GM03348 (cell line): ENCODE measurements at regions not wholly inside any gene's neighbourhood (a gene's known extent, or its start where the extent isn't known, plus 50 kb on each side); places are given as distances from the start of the nearest gene placed in this dataset.

Source experiments
- DNase-seq: peaks from one replicate; pipeline ENCODE4 v3.0.0; 2012; ENCODE audit warnings: low spot score

GRCh38 chr12:46450279-46450748 is 77.7 kb upstream of the SLC38A2 start:
- no peak for DNase-seq

GRCh38 chr12:46449856-46450255 is 77.3 kb upstream of the SLC38A2 start:
- DNase-seq: no peak

GRCh38 chr12:46449316-46449715 is 76.7 kb upstream of the SLC38A2 start:
- no peak for DNase-seq

GRCh38 chr12:46446645-46447044 is 74.1 kb upstream of the SLC38A2 start:
- no peak for DNase-seq

GRCh38 chr12:46445551-46446235 is 73.1 kb upstream of the SLC38A2 start:
- DNase-seq: no peak

GRCh38 chr12:46445093-46445492 is 72.5 kb upstream of the SLC38A2 start:
- no peak for DNase-seq

- no peak for DNase-seq
Observed at GRCh38 chr12:46443594-46444263, 71.2 kb upstream of the SLC38A2 start.

GRCh38 chr12:46442738-46443137 is 70.2 kb upstream of the SLC38A2 start:
- DNase-seq: no peak

- peak; percentile 34 for DNase-seq
Observed at GRCh38 chr12:46442239-46442638, 69.7 kb upstream of the SLC38A2 start.

- no peak for DNase-seq
Observed at GRCh38 chr12:46439793-46440511, 67.4 kb upstream of the SLC38A2 start.

GRCh38 chr12:46438719-46439319 is 66.2 kb upstream of the SLC38A2 start:
- no peak for DNase-seq

- DNase-seq: no peak
Observed at GRCh38 chr12:46438256-46438655, 65.7 kb upstream of the SLC38A2 start.

GRCh38 chr12:46437469-46437868 is 64.9 kb upstream of the SLC38A2 start:
- DNase-seq: no peak

GRCh38 chr12:46436747-46437146 is 64.2 kb upstream of the SLC38A2 start:
- no peak for DNase-seq

GRCh38 chr12:46435625-46436024 is 63.1 kb upstream of the SLC38A2 start:
- no peak for DNase-seq

- DNase-seq: no peak
Observed at GRCh38 chr12:46435029-46435428, 62.5 kb upstream of the SLC38A2 start.

- DNase-seq: no peak
Observed at GRCh38 chr12:46433829-46434228, 61.3 kb upstream of the SLC38A2 start.

GRCh38 chr12:46432325-46432724 is 59.8 kb upstream of the SLC38A2 start:
- no peak for DNase-seq

GRCh38 chr12:46430340-46430948 is 57.9 kb upstream of the SLC38A2 start:
- DNase-seq: peak; percentile 59
